ENCODE measurements at regions not wholly inside any gene's neighbourhood (a gene's known extent, or its start where the extent isn't known, plus 50 kb on each side); places are given as distances from the start of the nearest gene placed in this dataset.

GRCh38 chr14:27008187-27008586, 410.4 kb upstream of the NOVA1 start:
- no peak for DNase-seq (ENCODE audit: extremely low spot score)
- CTCF ChIA-PET, result no interaction called here
- TF ChIP-seq HDGF (IDR thresholded peaks at IDR 0.05; ENCODE audit: borderline replicate concordance), result no peak
- no peak for TF ChIP-seq FOXA1 (IDR thresholded peaks at IDR 0.05)
- no peak for TF ChIP-seq BHLHE40 (IDR thresholded peaks at IDR 0.05; ENCODE audit: borderline replicate concordance)
- TF ChIP-seq ZNF384 (IDR thresholded peaks at IDR 0.05), result no peak
- no peak for TF ChIP-seq FOXM1 (IDR thresholded peaks at IDR 0.05; ENCODE audit: borderline replicate concordance)
- no peak for TF ChIP-seq CTBP1 (IDR thresholded peaks at IDR 0.05; ENCODE audit: borderline replicate concordance)
- no peak for TF ChIP-seq ARNT (IDR thresholded peaks at IDR 0.05)
- TF ChIP-seq TARDBP (IDR thresholded peaks at IDR 0.05), result no peak

GRCh38 chr14:27012641-27013040, 414.8 kb upstream of the NOVA1 start:
- ChIA-PET POLR2A (no interaction called here), CTCF (no interaction called here)
- no peak for DNase-seq (ENCODE audit: extremely low spot score)
- TF ChIP-seq ELF4 (IDR thresholded peaks at IDR 0.05) (no peak), FOXM1 (IDR thresholded peaks at IDR 0.05; ENCODE audit: borderline replicate concordance) (no peak), L3MBTL2 (conservative IDR thresholded peaks at IDR 0.05) (no peak), PKNOX1 (IDR thresholded peaks at IDR 0.05) (no peak), FOXA1 (IDR thresholded peaks at IDR 0.05) (no peak)

More at GRCh38 chr14:27008187-27008586, 410.4 kb upstream of the NOVA1 start:
- POLR2A ChIA-PET, result no interaction called here

- DNase-seq (ENCODE audit: extremely low spot score), result no peak
- ChIA-PET POLR2A (no interaction called here), CTCF (no interaction called here)
- TF ChIP-seq TARDBP (IDR thresholded peaks at IDR 0.05), result no peak
Observed at GRCh38 chr14:27013678-27014077, 415.8 kb upstream of the NOVA1 start.

GRCh38 chr14:27015065-27015464, 417.2 kb upstream of the NOVA1 start:
- POLR2A ChIA-PET, result no interaction called here

GRCh38 chr14:27025648-27026047, 427.8 kb upstream of the NOVA1 start:
- ChIA-PET POLR2A (no interaction called here), CTCF (no interaction called here)
- TF ChIP-seq LEF1 (IDR thresholded peaks at IDR 0.05; ENCODE audit: borderline replicate concordance) (no peak), NFRKB (IDR thresholded peaks at IDR 0.05) (no peak), FOXA1 (IDR thresholded peaks at IDR 0.05) (no peak), TARDBP (IDR thresholded peaks at IDR 0.05) (no peak), ZNF384 (IDR thresholded peaks at IDR 0.05) (no peak), CTBP1 (IDR thresholded peaks at IDR 0.05; ENCODE audit: borderline replicate concordance) (no peak), FOXK2 (IDR thresholded peaks at IDR 0.05) (no peak), BHLHE40 (IDR thresholded peaks at IDR 0.05; ENCODE audit: borderline replicate concordance) (no peak), L3MBTL2 (conservative IDR thresholded peaks at IDR 0.05) (no peak), FOXM1 (IDR thresholded peaks at IDR 0.05; ENCODE audit: borderline replicate concordance) (no peak), SUZ12 (IDR thresholded peaks at IDR 0.05) (no peak), ELF4 (IDR thresholded peaks at IDR 0.05) (no peak), SP1 (IDR thresholded peaks at IDR 0.05) (no peak), HDGF (IDR thresholded peaks at IDR 0.05; ENCODE audit: borderline replicate concordance) (no peak), PKNOX1 (IDR thresholded peaks at IDR 0.05) (no peak), ARNT (IDR thresholded peaks at IDR 0.05) (no peak)
- DNase-seq (ENCODE audit: extremely low spot score), result no peak

More at GRCh38 chr14:27015065-27015464, 417.2 kb upstream of the NOVA1 start:
- CTCF ChIA-PET, result no interaction called here
- DNase-seq (ENCODE audit: extremely low spot score), result no peak
- no peak for TF ChIP-seq NFRKB (IDR thresholded peaks at IDR 0.05)
- no peak for TF ChIP-seq HDGF (IDR thresholded peaks at IDR 0.05; ENCODE audit: borderline replicate concordance)
- TF ChIP-seq PKNOX1 (IDR thresholded peaks at IDR 0.05), result no peak
- no peak for TF ChIP-seq ARNT (IDR thresholded peaks at IDR 0.05)
- no peak for TF ChIP-seq SP1 (IDR thresholded peaks at IDR 0.05)

GRCh38 chr14:27026097-27026496, 428.3 kb upstream of the NOVA1 start:
- ChIA-PET POLR2A (no interaction called here), CTCF (no interaction called here)
- DNase-seq (ENCODE audit: extremely low spot score), result no peak
- TF ChIP-seq L3MBTL2 (conservative IDR thresholded peaks at IDR 0.05), result no peak
- no peak for TF ChIP-seq FOXA1 (IDR thresholded peaks at IDR 0.05)
- no peak for TF ChIP-seq ARNT (IDR thresholded peaks at IDR 0.05)

GRCh38 chr14:27040552-27040951, 442.7 kb upstream of the NOVA1 start:
- TF ChIP-seq PKNOX1 (IDR thresholded peaks at IDR 0.05) (no peak), CTBP1 (IDR thresholded peaks at IDR 0.05; ENCODE audit: borderline replicate concordance) (no peak), BHLHE40 (IDR thresholded peaks at IDR 0.05; ENCODE audit: borderline replicate concordance) (no peak), LEF1 (IDR thresholded peaks at IDR 0.05; ENCODE audit: borderline replicate concordance) (no peak), FOXM1 (IDR thresholded peaks at IDR 0.05; ENCODE audit: borderline replicate concordance) (no peak), TARDBP (IDR thresholded peaks at IDR 0.05) (no peak), FOXA1 (IDR thresholded peaks at IDR 0.05) (no peak), SUZ12 (IDR thresholded peaks at IDR 0.05) (no peak), L3MBTL2 (conservative IDR thresholded peaks at IDR 0.05) (no peak), SP1 (IDR thresholded peaks at IDR 0.05) (no peak)
- POLR2A ChIA-PET, result no interaction called here
- no peak for DNase-seq (ENCODE audit: extremely low spot score)
- CTCF ChIA-PET, result no interaction called here

All from HEK293T (cell line).